GM23338 (cell line): ENCODE measurements at regions not wholly inside any gene's neighbourhood (a gene's known extent, or its start where the extent isn't known, plus 50 kb on each side); places are given as distances from the start of the nearest gene placed in this dataset.

Source experiments
- CREB1 ChIP-seq: fragments of 250-450 bp; sonication (Bioruptor Pico); IDR thresholded peaks from 2 replicates; pipeline ENCODE4 v1.5.0; 2020; ENCODE audit warnings: low read depth, mild to moderate bottlenecking, moderate library complexity
- CTCF ChIP-seq, 2 experiments: fragments of 200-600 bp in 1 of 2; sonication (generic) in 1 of 2; conservative IDR thresholded peaks; 2 replicates each; pipeline versions ENCODE4 v1.5.1 to v1.6.1; 2016 to 2017; ENCODE audit warnings: antibody characterized with exemption in 2 of 2, low read depth in 2 of 2, mild to moderate bottlenecking in 2 of 2, moderate library complexity in 1 of 2
- ETS1 ChIP-seq: IDR thresholded peaks from 2 replicates; pipeline ENCODE4 v1.6.1; 2016; ENCODE audit warnings: antibody characterized with exemption
- EZH2 ChIP-seq: fragments of 200-600 bp; sonication (generic); IDR thresholded peaks from one replicate; pipeline ENCODE4 v1.8.0; 2017; ENCODE audit warnings: antibody characterized with exemption, mild to moderate bottlenecking, low read depth; ENCODE audit not compliant: unreplicated experiment
- EZH2phosphoT487 ChIP-seq: fragments of 200-600 bp; sonication (generic); IDR thresholded peaks from one replicate; pipeline ENCODE4 v1.8.1; 2018; ENCODE audit warnings: antibody characterized with exemption; ENCODE audit not compliant: unreplicated experiment
- JUNB ChIP-seq: IDR thresholded peaks from one replicate; pipeline ENCODE4 v1.6.1; 2016; ENCODE audit warnings: antibody characterized with exemption; ENCODE audit not compliant: unreplicated experiment
- POLR2AphosphoS5 ChIP-seq: IDR thresholded peaks from 2 replicates; pipeline ENCODE4 v1.6.1; 2016; ENCODE audit warnings: antibody characterized with exemption, low read depth
- REST ChIP-seq: IDR thresholded peaks from one replicate; pipeline ENCODE4 v1.6.1; 2018; ENCODE audit warnings: antibody characterized with exemption; ENCODE audit not compliant: unreplicated experiment
- STAT1 ChIP-seq: IDR thresholded peaks from one replicate; pipeline ENCODE4 v1.6.1; 2016; ENCODE audit warnings: antibody characterized with exemption; ENCODE audit not compliant: unreplicated experiment
- ZNF114 ChIP-seq: fragments of 250-450 bp; sonication (Bioruptor Pico); IDR thresholded peaks from 2 replicates; pipeline ENCODE4 v1.5.0; 2020; ENCODE audit warnings: mild to moderate bottlenecking, moderate library complexity
- ZNF331 ChIP-seq: fragments of 250-450 bp; sonication (Bioruptor Pico); IDR thresholded peaks from 2 replicates; pipeline ENCODE4 v1.5.0; 2020; ENCODE audit warnings: low read depth, mild to moderate bottlenecking, moderate library complexity
- ZNF462 ChIP-seq: fragments of 250-450 bp; sonication (Bioruptor Pico); IDR thresholded peaks from 2 replicates; pipeline ENCODE4 v1.5.0; 2020; ENCODE audit warnings: mild to moderate bottlenecking, moderate library complexity

- TF ChIP-seq EZH2phosphoT487: no peak
- no peak for TF ChIP-seq CTCF (conservative IDR thresholded peaks at IDR 0.05; ENCODE audit: low read depth in 2 of 2)
- TF ChIP-seq POLR2AphosphoS5: no peak
- no peak for TF ChIP-seq EZH2
- TF ChIP-seq ZNF114 (CRISPR knock-in tag): no peak
- no peak for TF ChIP-seq REST
- TF ChIP-seq JUNB: no peak
- no peak for TF ChIP-seq STAT1
- TF ChIP-seq ZNF331 (CRISPR knock-in tag): no peak
- no peak for TF ChIP-seq CREB1
- no peak for TF ChIP-seq ETS1
- TF ChIP-seq ZNF462: no peak
Observed at GRCh38 chr3:78421247-78421966, 1346.4 kb downstream of the ROBO1 start.
